ENCODE measurements at regions not wholly inside any gene's neighbourhood (a gene's known extent, or its start where the extent isn't known, plus 50 kb on each side); places are given as distances from the start of the nearest gene placed in this dataset.

- TF ChIP-seq CTCF (IDR thresholded peaks at IDR 0.05) (no peak), REST (IDR thresholded peaks at IDR 0.05; ENCODE audit: insufficient read depth in 1 of 2, low read depth in 2 of 2, low read length in 1 of 2) (no peak), SIN3A (IDR thresholded peaks at IDR 0.05; ENCODE audit: borderline replicate concordance, insufficient read depth, low read depth, low read length) (no peak), POLR2AphosphoS5 (IDR thresholded peaks at IDR 0.05; ENCODE audit: low read depth, low read length) (no peak), TCF7L2 (IDR thresholded peaks at IDR 0.05; ENCODE audit: low read depth, low read length) (no peak)
Measured at GRCh38 chr7:15780271-15780670, 93.8 kb upstream of the MEOX2 start.

Data from Panc1 (cell line).